H1 (cell line): ENCODE measurements at regions not wholly inside any gene's neighbourhood (a gene's known extent, or its start where the extent isn't known, plus 50 kb on each side); places are given as distances from the start of the nearest gene placed in this dataset.

Experiments
- CBX5 ChIP-seq: fragments of 300-800, 300-1000 bp; sonication (generic); IDR thresholded peaks from 2 replicates; pipeline ENCODE4 v1.7.1; 2016; ENCODE audit warnings: antibody characterized with exemption, low read length, low read depth
- CHD1 ChIP-seq: IDR thresholded peaks from 2 replicates; pipeline ENCODE4 v1.6.1; 2012; ENCODE audit warnings: low read depth, low read length, improper control_type of control experiment
- EZH2 ChIP-seq: fragments of 200-600 bp; sonication (generic); IDR thresholded peaks from 2 replicates; pipeline ENCODE4 v1.7.1; 2012; ENCODE audit warnings: low read depth, mild to moderate bottlenecking, moderate library complexity, low read length, inconsistent platforms; ENCODE audit not compliant: severe bottlenecking
- GABPA ChIP-seq: IDR thresholded peaks from 2 replicates; pipeline ENCODE4 v1.6.1; 2011; ENCODE audit warnings: mild to moderate bottlenecking, low read length, moderate library complexity, borderline replicate concordance; ENCODE audit not compliant: insufficient read depth
- HDAC2 ChIP-seq, 2 experiments: fragments of 300-600 bp in 1 of 2; sonication (generic) in 1 of 2; IDR thresholded peaks; 2 replicates each; pipeline ENCODE4 v1.6.1; 2011 to 2012; ENCODE audit warnings: low read depth in 2 of 2, low read length in 2 of 2, mild to moderate bottlenecking in 2 of 2, moderate library complexity in 2 of 2, borderline replicate concordance in 1 of 2, inconsistent platforms in 1 of 2
- KDM1A ChIP-seq: fragments of 200-600, 300-600 bp; sonication (generic); IDR thresholded peaks from 2 replicates; pipeline ENCODE4 v1.7.1; 2016; ENCODE audit warnings: mild to moderate bottlenecking, low read length, borderline replicate concordance
- POLR2A ChIP-seq, 2 experiments: IDR thresholded peaks; 1 replicate in 1 of 2; 2 replicates in 1 of 2; pipeline ENCODE4 v1.6.1; 2011; ENCODE audit warnings: low read depth in 2 of 2, low read length in 2 of 2, mild to moderate bottlenecking in 2 of 2; ENCODE audit errors: control extremely low read depth in 1 of 2
- POLR2AphosphoS5 ChIP-seq: IDR thresholded peaks from 2 replicates; pipeline ENCODE4 v1.6.1; 2011; ENCODE audit warnings: low read depth, low read length
- POU5F1 ChIP-seq: IDR thresholded peaks from 2 replicates; pipeline ENCODE4 v1.6.1; 2011; ENCODE audit warnings: low read depth, mild to moderate bottlenecking, low read length, moderate library complexity
- RAD21 ChIP-seq, 2 experiments: IDR thresholded peaks in 1 of 2; conservative IDR thresholded peaks in 1 of 2; 2 replicates each; pipeline ENCODE4 v1.6.1; 2011; ENCODE audit warnings: low read depth in 2 of 2, low read length in 2 of 2, improper control_type of control experiment in 1 of 2, inconsistent platforms in 1 of 2, mild to moderate bottlenecking in 1 of 2, moderate library complexity in 1 of 2
- RXRA ChIP-seq: IDR thresholded peaks from 2 replicates; pipeline ENCODE4 v1.6.1; 2011; ENCODE audit warnings: low read depth, mild to moderate bottlenecking, low read length, moderate library complexity; ENCODE audit not compliant: insufficient read depth
- SIRT6 ChIP-seq: IDR thresholded peaks from one replicate; pipeline ENCODE4 v1.7.1; 2012; ENCODE audit warnings: low read length, inconsistent platforms
- SRF ChIP-seq: IDR thresholded peaks from 2 replicates; pipeline ENCODE4 v1.6.1; 2011; ENCODE audit warnings: mild to moderate bottlenecking, low read depth, low read length, moderate library complexity
- TF ChIP-seq, protein P1 (sequence below), 3 experiments: IDR thresholded peaks; 1 replicate in 2 of 3; 2 replicates in 1 of 3; pipeline versions ENCODE4 v1.5.1 to v1.6.1; 2011; ENCODE audit warnings: low read length in 3 of 3, mild to moderate bottlenecking in 3 of 3, inconsistent platforms in 2 of 3, low read depth in 1 of 3, moderate library complexity in 1 of 3; ENCODE audit not compliant: insufficient read depth in 1 of 3; ENCODE audit errors: control extremely low read depth in 1 of 3

DNA sequence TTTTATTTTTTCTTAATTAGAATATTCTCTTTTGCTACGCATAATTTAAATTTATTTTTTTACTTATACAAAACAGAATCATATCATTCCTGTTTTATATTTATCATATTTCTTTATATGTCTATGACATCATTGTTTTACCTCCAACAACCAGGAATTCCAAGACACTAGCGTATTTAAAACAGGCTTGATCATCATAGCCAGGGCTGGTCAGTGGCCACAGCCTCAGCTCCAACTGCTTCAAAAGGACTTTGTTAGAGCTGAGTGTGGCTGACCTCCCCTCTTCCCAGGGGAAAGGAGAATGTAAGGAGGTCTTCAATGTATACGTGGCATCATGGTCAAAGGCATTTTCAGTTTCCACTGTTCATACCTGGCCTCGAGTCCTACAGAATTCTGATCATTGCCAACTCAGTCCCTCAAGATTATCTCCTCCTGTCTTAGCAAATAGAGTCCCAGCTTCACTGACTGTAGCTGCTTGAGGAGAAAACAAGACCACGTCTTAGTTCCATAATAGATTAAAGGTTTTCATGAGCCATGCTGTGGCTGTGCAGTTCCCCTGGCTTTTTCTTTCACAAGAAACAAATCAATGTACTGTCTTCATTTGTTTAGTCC, 444.0 kb downstream of the PTPRC start:
- TF ChIP-seq RXRA, result no peak
- no peak for TF ChIP-seq POLR2A (IDR thresholded peaks at IDR 0.05; ENCODE audit: control extremely low read depth in 1 of 2, low read depth in 2 of 2, low read length in 2 of 2)
- no peak for TF ChIP-seq CHD1
- no peak for TF ChIP-seq CBX5
- no peak for TF ChIP-seq HDAC2 (IDR thresholded peaks at IDR 0.05; ENCODE audit: borderline replicate concordance in 1 of 2, low read depth in 2 of 2, low read length in 2 of 2)
- TF ChIP-seq POU5F1, result no peak
- TF ChIP-seq, protein P1, sequence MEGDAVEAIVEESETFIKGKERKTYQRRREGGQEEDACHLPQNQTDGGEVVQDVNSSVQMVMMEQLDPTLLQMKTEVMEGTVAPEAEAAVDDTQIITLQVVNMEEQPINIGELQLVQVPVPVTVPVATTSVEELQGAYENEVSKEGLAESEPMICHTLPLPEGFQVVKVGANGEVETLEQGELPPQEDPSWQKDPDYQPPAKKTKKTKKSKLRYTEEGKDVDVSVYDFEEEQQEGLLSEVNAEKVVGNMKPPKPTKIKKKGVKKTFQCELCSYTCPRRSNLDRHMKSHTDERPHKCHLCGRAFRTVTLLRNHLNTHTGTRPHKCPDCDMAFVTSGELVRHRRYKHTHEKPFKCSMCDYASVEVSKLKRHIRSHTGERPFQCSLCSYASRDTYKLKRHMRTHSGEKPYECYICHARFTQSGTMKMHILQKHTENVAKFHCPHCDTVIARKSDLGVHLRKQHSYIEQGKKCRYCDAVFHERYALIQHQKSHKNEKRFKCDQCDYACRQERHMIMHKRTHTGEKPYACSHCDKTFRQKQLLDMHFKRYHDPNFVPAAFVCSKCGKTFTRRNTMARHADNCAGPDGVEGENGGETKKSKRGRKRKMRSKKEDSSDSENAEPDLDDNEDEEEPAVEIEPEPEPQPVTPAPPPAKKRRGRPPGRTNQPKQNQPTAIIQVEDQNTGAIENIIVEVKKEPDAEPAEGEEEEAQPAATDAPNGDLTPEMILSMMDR (IDR thresholded peaks at IDR 0.05; ENCODE audit: control extremely low read depth in 1 of 3, insufficient read depth in 1 of 3, low read depth in 1 of 3, low read length in 3 of 3), result no peak
- no peak for TF ChIP-seq KDM1A
- no peak for TF ChIP-seq SIRT6
- no peak for TF ChIP-seq GABPA
- no peak for TF ChIP-seq EZH2
- TF ChIP-seq SRF, result no peak
- no peak for TF ChIP-seq RAD21 (IDR thresholded peaks at IDR 0.05 in 1 of 2, conservative IDR thresholded peaks at IDR 0.05 in 1 of 2; ENCODE audit: low read depth in 2 of 2, low read length in 2 of 2)
- TF ChIP-seq POLR2AphosphoS5, result no peak
